H9 (cell line): ENCODE measurements at regions not wholly inside any gene's neighbourhood (a gene's known extent, or its start where the extent isn't known, plus 50 kb on each side); places are given as distances from the start of the nearest gene placed in this dataset.
"Not testable (repeated sequence)": the region's sequence is repeated elsewhere in the genome, so short reads cannot be mapped to it uniquely, and the experiment has no call there.

ENCODE experiments used
- DNase-seq: peaks from one replicate; pipeline ENCODE4 v3.0.0-alpha.2; 2017
- H2AFZ ChIP-seq: one replicate; pipeline ENCODE4 v1.6.1; 2013; ENCODE audit warnings: mild to moderate bottlenecking, low read length, control low read depth, moderate library complexity
- H2AK5ac ChIP-seq: 2 replicates; pipeline ENCODE4 v1.6.1; 2013; ENCODE audit warnings: low read length, control low read depth, mixed read lengths; ENCODE audit not compliant: insufficient read length
- H2BK120ac ChIP-seq: one replicate; pipeline ENCODE4 v1.6.1; 2013; ENCODE audit warnings: low read depth, mild to moderate bottlenecking, low read length, control low read depth, inconsistent platforms; ENCODE audit not compliant: poor library complexity, severe bottlenecking
- H2BK12ac ChIP-seq: 2 replicates; pipeline ENCODE4 v1.6.1; 2013; ENCODE audit warnings: low read length, control low read depth, mixed read lengths, low read depth; ENCODE audit not compliant: insufficient read length
- H2BK15ac ChIP-seq: 2 replicates; pipeline ENCODE4 v1.6.1; 2013; ENCODE audit warnings: low read depth, low read length, control low read depth
- H2BK20ac ChIP-seq: one replicate; pipeline ENCODE4 v1.6.1; 2013; ENCODE audit warnings: low read depth, mild to moderate bottlenecking, low read length, control low read depth, inconsistent platforms; ENCODE audit not compliant: poor library complexity, severe bottlenecking
- H2BK5ac ChIP-seq: 2 replicates; pipeline ENCODE4 v1.6.1; 2013; ENCODE audit warnings: low read length, control low read depth, mixed read lengths; ENCODE audit not compliant: insufficient read length
- H3K14ac ChIP-seq: 2 replicates; pipeline ENCODE4 v1.6.1; 2013; ENCODE audit warnings: low read length, control low read depth; ENCODE audit not compliant: insufficient read depth
- H3K18ac ChIP-seq: 2 replicates; pipeline ENCODE4 v1.6.1; 2013; ENCODE audit warnings: low read depth, mild to moderate bottlenecking, mixed read lengths, low read length, control low read depth; ENCODE audit not compliant: insufficient read length
- H3K23ac ChIP-seq: 2 replicates; pipeline ENCODE4 v1.6.1; 2013; ENCODE audit warnings: low read length, control low read depth, mixed read lengths, low read depth; ENCODE audit not compliant: insufficient read length
- H3K23me2 ChIP-seq: 2 replicates; pipeline ENCODE4 v1.6.1; 2013; ENCODE audit warnings: low read depth, mild to moderate bottlenecking, mixed read lengths, low read length, control low read depth; ENCODE audit not compliant: insufficient read length, poor library complexity, severe bottlenecking
- H3K27ac ChIP-seq: 2 replicates; pipeline ENCODE4 v1.5.1; 2013; ENCODE audit warnings: low read length, control low read depth, mixed read lengths, low read depth; ENCODE audit not compliant: insufficient read length
- H3K27me3 ChIP-seq: 2 replicates; pipeline ENCODE4 v1.6.1; 2013; ENCODE audit warnings: low read length, control low read depth, inconsistent platforms; ENCODE audit not compliant: insufficient read depth
- H3K4ac ChIP-seq: 2 replicates; pipeline ENCODE4 v1.6.1; 2013; ENCODE audit warnings: low read depth, mild to moderate bottlenecking, control low read depth, inconsistent platforms, low read length, moderate library complexity
- H3K4me1 ChIP-seq: 2 replicates; pipeline ENCODE4 v1.6.1; 2013; ENCODE audit warnings: low read length, control low read depth, inconsistent platforms; ENCODE audit not compliant: insufficient read depth
- H3K4me2 ChIP-seq: 2 replicates; pipeline ENCODE4 v1.6.1; 2013; ENCODE audit warnings: low read length, control low read depth, mixed read lengths; ENCODE audit not compliant: insufficient read length, insufficient read depth
- H3K56ac ChIP-seq: 2 replicates; pipeline ENCODE4 v1.6.1; 2013; ENCODE audit warnings: low read depth, mild to moderate bottlenecking, mixed read lengths, low read length, control low read depth; ENCODE audit not compliant: insufficient read length
- H3K79me1 ChIP-seq: 2 replicates; pipeline ENCODE4 v1.6.1; 2013; ENCODE audit warnings: low read depth, mild to moderate bottlenecking, moderate library complexity, low read length, control low read depth, inconsistent platforms; ENCODE audit not compliant: insufficient read depth, poor library complexity, severe bottlenecking
- H3K79me2 ChIP-seq: 2 replicates; pipeline ENCODE4 v1.6.1; 2013; ENCODE audit warnings: low read length, control low read depth, inconsistent platforms; ENCODE audit not compliant: insufficient read depth
- H3K9ac ChIP-seq: 2 replicates; pipeline ENCODE4 v1.6.1; 2013; ENCODE audit warnings: low read length, control low read depth, mixed read lengths; ENCODE audit not compliant: insufficient read length; ENCODE audit errors: extremely low read depth
- H3K9me3 ChIP-seq: one replicate; pipeline ENCODE4 v1.6.1; 2013; ENCODE audit warnings: low read depth, low read length, inconsistent platforms; ENCODE audit not compliant: control insufficient read depth
- H3T11ph ChIP-seq: one replicate; pipeline ENCODE4 v1.6.1; 2013; ENCODE audit warnings: mild to moderate bottlenecking, low read length, control low read depth, inconsistent platforms
- H4K20me1 ChIP-seq: one replicate; pipeline ENCODE4 v1.6.1; 2013; ENCODE audit not compliant: control insufficient read depth, insufficient read length, insufficient read depth
- H4K5ac ChIP-seq: 2 replicates; pipeline ENCODE4 v1.6.1; 2013; ENCODE audit warnings: low read depth, mild to moderate bottlenecking, mixed read lengths, low read length, control low read depth; ENCODE audit not compliant: insufficient read length
- H4K8ac ChIP-seq: replicated peaks from 2 replicates; pipeline ENCODE4 v1.6.1; 2013; ENCODE audit warnings: low read length, control low read depth, mixed read lengths, low read depth; ENCODE audit not compliant: insufficient read length
- H4K91ac ChIP-seq: 2 replicates; pipeline ENCODE4 v1.6.1; 2013; ENCODE audit warnings: low read depth, mild to moderate bottlenecking, moderate library complexity, mixed read lengths, low read length, control low read depth; ENCODE audit not compliant: insufficient read length
- H3K27ac Mint-ChIP-seq, 3 experiments: 2 replicates in 2 of 3; 3 replicates in 1 of 3; pipeline ENCODE4 v1.8.0; 2020 to 2021; ENCODE audit warnings: mixed read lengths in 3 of 3, mild to moderate bottlenecking in 1 of 3, moderate library complexity in 1 of 3
- H3K27me3 Mint-ChIP-seq: 2 replicates; pipeline ENCODE4 v1.8.0; 2021; ENCODE audit warnings: low read depth, mild to moderate bottlenecking, moderate library complexity, mixed read lengths
- H3K36me3 Mint-ChIP-seq, 3 experiments: 2 replicates in 2 of 3; 3 replicates in 1 of 3; pipeline ENCODE4 v1.8.0; 2020 to 2021; ENCODE audit warnings: low read depth in 3 of 3, mixed read lengths in 3 of 3; ENCODE audit not compliant: insufficient read depth in 1 of 3
- H3K4me1 Mint-ChIP-seq, 2 experiments: 2 replicates each; pipeline ENCODE4 v1.8.0; 2020; ENCODE audit warnings: mixed read lengths in 2 of 2
- H3K4me3 Mint-ChIP-seq, 2 experiments: 2 replicates in 1 of 2; 3 replicates in 1 of 2; pipeline ENCODE4 v1.8.0; 2020 to 2021; ENCODE audit warnings: mild to moderate bottlenecking in 2 of 2, mixed read lengths in 2 of 2, moderate library complexity in 1 of 2
- H3K9me3 Mint-ChIP-seq, 2 experiments: 2 replicates in 1 of 2; 3 replicates in 1 of 2; pipeline ENCODE4 v1.8.0; 2020; ENCODE audit warnings: mild to moderate bottlenecking in 2 of 2, mixed read lengths in 2 of 2, moderate library complexity in 1 of 2
- CTCF ChIP-seq: fragments of 200-600 bp; sonication (generic); conservative IDR thresholded peaks from 3 replicates; pipeline ENCODE4 v1.8.0; 2021; ENCODE audit warnings: antibody characterized with exemption, mild to moderate bottlenecking
- whole genome bisulfite sequencing: extraction: QIAGEN DNeasy Blood & Tissue Kit; methylation state at CpG from one replicate; pipeline ENCODE4 v1.1.7; 2013; ENCODE audit warnings: missing lambda C conversion rate, low lambda C conversion rate, mixed read lengths; ENCODE audit not compliant: insufficient read length; ENCODE audit errors: extremely low coverage; 5-methylcytosine and 5-hydroxymethylcytosine counted together

- no peak overlapping the region for H3T11ph ChIP-seq
- no peaks in the 10 kb centered on the region for H3K9me3 ChIP-seq
- no peak overlapping the region for H2BK5ac ChIP-seq
- no peak overlapping the region for H3K4me3 Mint-ChIP-seq
- H4K20me1 ChIP-seq = no peaks in the 10 kb centered on the region
- no peak for TF ChIP-seq CTCF
- H3K14ac ChIP-seq = no peak overlapping the region
- WGBS = no CpG with 5 or more reads among the region's 1 CpG
- no peaks in the 10 kb centered on the region for H3K79me1 ChIP-seq
- H3K9ac ChIP-seq = no peak overlapping the region
- no peak overlapping the region for H3K18ac ChIP-seq
- H3K79me2 ChIP-seq = no peaks in the 10 kb centered on the region
- H3K23me2 ChIP-seq = no peaks in the 10 kb centered on the region
- H3K4me1 ChIP-seq = no peaks in the 10 kb centered on the region
- H3K36me3 Mint-ChIP-seq = no peaks in the 10 kb centered on the region
- H3K27ac ChIP-seq = no peak overlapping the region
- no peak overlapping the region for H4K91ac ChIP-seq
- H2BK20ac ChIP-seq = no peak overlapping the region
- no peak overlapping the region for H2BK15ac ChIP-seq
- no peak overlapping the region for H3K23ac ChIP-seq
- H2BK120ac ChIP-seq = no peak overlapping the region
- no peak overlapping the region for H3K27ac Mint-ChIP-seq
- no peak overlapping the region for H3K4me2 ChIP-seq
- no peaks in the 10 kb centered on the region for H3K9me3 Mint-ChIP-seq
- H3K4me1 Mint-ChIP-seq = peaks cover 7 to 11% of the 10 kb centered on the region in 2 experiments
- no peaks in the 10 kb centered on the region for H3K27me3 Mint-ChIP-seq
- H4K8ac ChIP-seq = no peak overlapping the region
- no peak overlapping the region for H3K4ac ChIP-seq
- DNase-seq = no peak
- no peak overlapping the region for H2AFZ ChIP-seq
- H2AK5ac ChIP-seq = no peak overlapping the region
- no peak overlapping the region for H2BK12ac ChIP-seq
- no peak overlapping the region for H4K5ac ChIP-seq
- H3K27me3 ChIP-seq = no peaks in the 10 kb centered on the region
- no peak overlapping the region for H3K56ac ChIP-seq
These were observed 154.5 kb downstream of the CRPPA start for GRCh38 chr7:16266877-16267276.

GRCh38 chr7:16266470-16266869 is 154.9 kb downstream of the CRPPA start:
- not testable (repeated sequence) for H2BK15ac ChIP-seq, H3K23ac ChIP-seq, H3K27ac ChIP-seq, H2BK120ac ChIP-seq, H4K91ac ChIP-seq, H3K23me2 ChIP-seq, H3K4me2 ChIP-seq, H2AK5ac ChIP-seq, H3K9ac ChIP-seq, H2BK5ac ChIP-seq, H2BK20ac ChIP-seq, H3K27me3 ChIP-seq, H3K79me2 ChIP-seq, H2AFZ ChIP-seq, H3K14ac ChIP-seq, H3K9me3 Mint-ChIP-seq, H3T11ph ChIP-seq, H2BK12ac ChIP-seq, H3K4ac ChIP-seq, H4K5ac ChIP-seq, H3K4me1 Mint-ChIP-seq, DNase-seq, H3K56ac ChIP-seq, H3K18ac ChIP-seq, H3K9me3 ChIP-seq, H3K4me3 Mint-ChIP-seq, H3K27ac Mint-ChIP-seq, H3K36me3 Mint-ChIP-seq, H4K8ac ChIP-seq, H3K27me3 Mint-ChIP-seq, H3K4me1 ChIP-seq, H3K79me1 ChIP-seq, H4K20me1 ChIP-seq
- WGBS = no CpG with 5 or more reads among the region's 9 CpGs
